ENCODE measurements at regions not wholly inside any gene's neighbourhood (a gene's known extent, or its start where the extent isn't known, plus 50 kb on each side); places are given as distances from the start of the nearest gene placed in this dataset.
"Not testable (repeated sequence)": the region's sequence is repeated elsewhere in the genome, so short reads cannot be mapped to it uniquely, and the experiment has no call there.

- DNase-seq = no peak
Observed at GRCh38 chr5:87150630-87151029, 117.1 kb upstream of the RASA1 start.

GRCh38 chr5:87151547-87151946 is 116.1 kb upstream of the RASA1 start:
- DNase-seq = no peak

GRCh38 chr5:87152886-87153285 is 114.8 kb upstream of the RASA1 start:
- DNase-seq = no peak

GRCh38 chr5:87154191-87154590 is 113.5 kb upstream of the RASA1 start:
- DNase-seq = no peak

GRCh38 chr5:87155106-87155505 is 112.6 kb upstream of the RASA1 start:
- DNase-seq = no peak

GRCh38 chr5:87156631-87157030 is 111.1 kb upstream of the RASA1 start:
- DNase-seq = no peak

- no peak for DNase-seq
Observed at GRCh38 chr5:87164409-87164808, 103.3 kb upstream of the RASA1 start.

GRCh38 chr5:87169300-87169991 is 98.2 kb upstream of the RASA1 start:
- DNase-seq = no peak

- DNase-seq = no peak
Observed at GRCh38 chr5:87170799-87171198, 96.9 kb upstream of the RASA1 start.

- no peak for DNase-seq
Observed at GRCh38 chr5:87182649-87183048, 85.0 kb upstream of the RASA1 start.

GRCh38 chr5:87183896-87184295 is 83.8 kb upstream of the RASA1 start:
- DNase-seq = no peak

GRCh38 chr5:87184605-87185004 is 83.1 kb upstream of the RASA1 start:
- no peak for DNase-seq

- DNase-seq = no peak
Observed at GRCh38 chr5:87185838-87186237, 81.8 kb upstream of the RASA1 start.

- no peak for DNase-seq
Observed at GRCh38 chr5:87188391-87188790, 79.3 kb upstream of the RASA1 start.

GRCh38 chr5:87190041-87190440 is 77.6 kb upstream of the RASA1 start:
- DNase-seq = no peak

GRCh38 chr5:87190687-87191086 is 77.0 kb upstream of the RASA1 start:
- no peak for DNase-seq

GRCh38 chr5:87191645-87192044 is 76.0 kb upstream of the RASA1 start:
- no peak for DNase-seq

GRCh38 chr5:87195104-87195591 is 72.5 kb upstream of the RASA1 start:
- DNase-seq = peak; percentile 36

GRCh38 chr5:87195616-87196015 is 72.1 kb upstream of the RASA1 start:
- no peak for DNase-seq

GRCh38 chr5:87198010-87198409 is 69.7 kb upstream of the RASA1 start:
- no peak for DNase-seq

GRCh38 chr5:87199246-87199645 is 68.4 kb upstream of the RASA1 start:
- DNase-seq = not testable (repeated sequence)

GRCh38 chr5:87199704-87200103 is 68.0 kb upstream of the RASA1 start:
- not testable (repeated sequence) for DNase-seq

- no peak for DNase-seq
Observed at GRCh38 chr5:87210076-87210475, 57.6 kb upstream of the RASA1 start.

GRCh38 chr5:87210743-87211142 is 56.9 kb upstream of the RASA1 start:
- DNase-seq = no peak

- no peak for DNase-seq
Observed at GRCh38 chr5:87211676-87212075, 56.0 kb upstream of the RASA1 start.
